GM19468 (cell line): ENCODE measurements at regions not wholly inside any gene's neighbourhood (a gene's known extent, or its start where the extent isn't known, plus 50 kb on each side); places are given as distances from the start of the nearest gene placed in this dataset.
"Not testable (repeated sequence)": the region's sequence is repeated elsewhere in the genome, so short reads cannot be mapped to it uniquely, and the experiment has no call there.

ENCODE experiments used
- ATAC-seq: cut with Tn5 transposase; IDR thresholded peaks from one replicate; pipeline ENCODE4 v1.9.1; 2021; ENCODE audit warnings: mild to moderate bottlenecking, moderate library complexity, moderate number of reproducible peaks; ENCODE audit not compliant: unreplicated experiment; ENCODE audit errors: extremely low read depth

GRCh38 chr12:102673606-102674005 is 193.2 kb upstream of the IGF1 start:
- no peak for ATAC-seq

GRCh38 chr12:102672212-102672611 is 191.8 kb upstream of the IGF1 start:
- not testable (repeated sequence) for ATAC-seq

GRCh38 chr12:102669056-102669455 is 188.7 kb upstream of the IGF1 start:
- ATAC-seq = no peak

GRCh38 chr12:102666176-102666575 is 185.8 kb upstream of the IGF1 start:
- not testable (repeated sequence) for ATAC-seq

GRCh38 chr12:102659200-102659911 is 179.0 kb upstream of the IGF1 start:
- no peak for ATAC-seq

GRCh38 chr12:102653406-102653805 is 173.0 kb upstream of the IGF1 start:
- no peak for ATAC-seq

GRCh38 chr12:102652645-102653313 is 172.4 kb upstream of the IGF1 start:
- ATAC-seq = no peak

- ATAC-seq = no peak
Observed at GRCh38 chr12:102645968-102646367, 165.6 kb upstream of the IGF1 start.

- ATAC-seq = no peak
Observed at GRCh38 chr12:102643879-102644575, 163.7 kb upstream of the IGF1 start.

GRCh38 chr12:102642199-102642598 is 161.8 kb upstream of the IGF1 start:
- ATAC-seq = no peak

- not testable (repeated sequence) for ATAC-seq
Observed at GRCh38 chr12:102640658-102641057, 160.3 kb upstream of the IGF1 start.

GRCh38 chr12:102638777-102639176 is 158.4 kb upstream of the IGF1 start:
- no peak for ATAC-seq

- no peak for ATAC-seq
Observed at GRCh38 chr12:102633981-102634605, 153.7 kb upstream of the IGF1 start.

GRCh38 chr12:102631274-102631673 is 150.9 kb upstream of the IGF1 start:
- ATAC-seq = no peak

- ATAC-seq = no peak
Observed at GRCh38 chr12:102629262-102629888, 149.0 kb upstream of the IGF1 start.

- ATAC-seq = no peak
Observed at GRCh38 chr12:102625819-102626218, 145.5 kb upstream of the IGF1 start.

GRCh38 chr12:102622618-102623017 is 142.3 kb upstream of the IGF1 start:
- ATAC-seq = no peak

GRCh38 chr12:102618197-102618877 is 138.0 kb upstream of the IGF1 start:
- no peak for ATAC-seq

- no peak for ATAC-seq
Observed at GRCh38 chr12:102616692-102617091, 136.3 kb upstream of the IGF1 start.

GRCh38 chr12:102611995-102612394 is 131.6 kb upstream of the IGF1 start:
- ATAC-seq = no peak
